Body of pancreas (tissue), 4 donors: ENCODE measurements at regions not wholly inside any gene's neighbourhood (a gene's known extent, or its start where the extent isn't known, plus 50 kb on each side); places are given as distances from the start of the nearest gene placed in this dataset.

Source experiments
- POLR2A ChIP-seq, 3 donors: fragments of 450-650 bp; IDR thresholded peaks; one replicate each; pipeline ENCODE4 v1.6.1; 2016; ENCODE audit warnings: antibody characterized with exemption in 3 of 3, mild to moderate bottlenecking in 2 of 3
- TF ChIP-seq, protein P1 (sequence below), 7 experiments: fragments of 450-650 bp in 4 of 7; fragments of 200-600 bp in 3 of 7; sonication (generic) in 3 of 7; IDR thresholded peaks; one replicate each; pipeline ENCODE4 v1.5.1; 2016 to 2019; ENCODE audit warnings: antibody characterized with exemption in 7 of 7

DNA sequence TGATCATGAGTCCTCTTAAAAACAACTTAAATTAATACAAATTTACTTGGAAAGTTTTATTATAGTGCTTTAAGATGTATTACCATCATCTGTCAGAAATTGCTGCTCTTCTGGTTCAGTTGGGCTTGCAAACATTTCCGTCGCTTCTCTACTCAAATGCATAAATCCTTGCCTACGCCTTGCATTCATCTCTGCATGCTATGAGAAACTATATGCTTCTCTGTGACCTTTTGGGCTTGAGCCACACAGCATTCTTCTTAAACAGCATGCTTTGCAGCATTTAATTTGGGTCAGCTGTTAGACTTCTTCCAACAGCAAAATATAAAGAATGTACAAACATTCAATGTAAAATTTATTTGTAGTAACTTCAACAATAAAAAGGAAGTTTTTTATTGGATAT is 305.7 kb upstream of the FLRT2 start:
- TF ChIP-seq, protein P1, sequence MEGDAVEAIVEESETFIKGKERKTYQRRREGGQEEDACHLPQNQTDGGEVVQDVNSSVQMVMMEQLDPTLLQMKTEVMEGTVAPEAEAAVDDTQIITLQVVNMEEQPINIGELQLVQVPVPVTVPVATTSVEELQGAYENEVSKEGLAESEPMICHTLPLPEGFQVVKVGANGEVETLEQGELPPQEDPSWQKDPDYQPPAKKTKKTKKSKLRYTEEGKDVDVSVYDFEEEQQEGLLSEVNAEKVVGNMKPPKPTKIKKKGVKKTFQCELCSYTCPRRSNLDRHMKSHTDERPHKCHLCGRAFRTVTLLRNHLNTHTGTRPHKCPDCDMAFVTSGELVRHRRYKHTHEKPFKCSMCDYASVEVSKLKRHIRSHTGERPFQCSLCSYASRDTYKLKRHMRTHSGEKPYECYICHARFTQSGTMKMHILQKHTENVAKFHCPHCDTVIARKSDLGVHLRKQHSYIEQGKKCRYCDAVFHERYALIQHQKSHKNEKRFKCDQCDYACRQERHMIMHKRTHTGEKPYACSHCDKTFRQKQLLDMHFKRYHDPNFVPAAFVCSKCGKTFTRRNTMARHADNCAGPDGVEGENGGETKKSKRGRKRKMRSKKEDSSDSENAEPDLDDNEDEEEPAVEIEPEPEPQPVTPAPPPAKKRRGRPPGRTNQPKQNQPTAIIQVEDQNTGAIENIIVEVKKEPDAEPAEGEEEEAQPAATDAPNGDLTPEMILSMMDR (IDR thresholded peaks at IDR 0.05), result no peak
- TF ChIP-seq POLR2A (IDR thresholded peaks at IDR 0.05), result no peak
